Stimulated activated CD4-positive, alpha-beta T cell treated with anti-CD3 and anti-CD28 coated beads, TNF-alpha, amount 100 ng/mL, for 4 hours (primary cell): ENCODE measurements at regions not wholly inside any gene's neighbourhood (a gene's known extent, or its start where the extent isn't known, plus 50 kb on each side); places are given as distances from the start of the nearest gene placed in this dataset.
"Not testable (repeated sequence)": the region's sequence is repeated elsewhere in the genome, so short reads cannot be mapped to it uniquely, and the experiment has no call there.

ENCODE experiments used
- DNase-seq, 3 experiments: peaks; one replicate each; pipeline ENCODE4 v3.0.0-alpha.2; 2020; ENCODE audit warnings: low read depth in 3 of 3

DNA sequence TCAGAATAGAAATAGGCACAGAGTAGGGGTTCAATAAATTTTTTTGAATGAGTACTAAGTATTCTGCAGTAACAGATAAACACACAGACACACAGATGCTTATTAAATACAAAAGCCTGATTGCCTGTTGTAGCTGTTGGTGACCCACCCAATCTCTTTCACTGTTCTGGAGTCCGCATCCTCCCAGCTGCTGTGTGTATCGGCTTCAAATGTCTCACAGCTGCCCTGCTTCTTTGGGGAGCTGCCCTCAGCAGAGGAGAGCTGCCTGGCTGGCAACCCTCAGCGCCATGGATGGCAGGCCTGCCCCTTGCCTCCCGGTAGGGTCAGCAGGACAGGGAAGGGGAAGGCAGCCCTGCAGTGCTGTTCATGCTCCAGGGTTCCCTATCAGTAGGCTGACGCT, 50.5 kb upstream of the PRNP start:
- DNase-seq = no peak

DNA sequence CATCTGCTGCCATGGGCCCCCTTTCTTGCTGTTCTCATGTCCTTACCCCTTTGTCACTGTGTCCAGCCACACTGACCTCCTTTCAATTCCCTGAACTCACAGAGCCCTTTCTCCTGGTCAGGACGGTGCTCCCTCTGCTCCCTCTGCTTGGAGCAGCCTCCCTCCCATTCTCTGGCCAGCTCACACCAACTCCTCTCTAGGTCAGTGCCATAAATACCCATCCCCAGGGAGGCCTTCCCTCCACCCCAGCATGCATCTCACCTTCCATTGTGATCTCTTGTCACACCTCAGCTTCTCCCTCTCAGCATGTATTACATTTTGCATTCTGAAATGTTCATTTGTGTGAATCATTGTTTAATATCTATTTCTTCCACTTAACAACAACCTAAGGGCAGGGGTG, 50.9 kb upstream of the PRNP start:
- DNase-seq = no peak

DNA sequence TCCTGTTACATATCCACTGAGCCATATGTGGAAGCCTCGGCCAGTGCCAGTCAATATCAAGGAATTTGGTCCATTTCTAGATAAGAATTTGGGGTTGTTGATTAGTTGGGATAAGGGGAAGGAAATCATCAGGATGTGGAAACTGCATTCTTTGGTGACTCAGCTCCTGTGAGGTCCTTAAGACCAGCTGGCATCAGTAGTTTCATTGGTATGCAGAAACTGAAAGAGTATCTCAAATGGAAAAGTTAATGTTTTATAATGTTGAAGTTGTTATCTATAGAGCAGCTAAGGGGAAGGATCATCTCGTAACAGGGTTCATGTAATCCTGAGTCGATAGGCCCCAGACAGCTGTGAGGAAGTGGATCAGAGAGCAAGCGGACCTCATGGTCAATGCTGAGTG, 52.5 kb upstream of the PRNP start:
- DNase-seq = no peak

DNA sequence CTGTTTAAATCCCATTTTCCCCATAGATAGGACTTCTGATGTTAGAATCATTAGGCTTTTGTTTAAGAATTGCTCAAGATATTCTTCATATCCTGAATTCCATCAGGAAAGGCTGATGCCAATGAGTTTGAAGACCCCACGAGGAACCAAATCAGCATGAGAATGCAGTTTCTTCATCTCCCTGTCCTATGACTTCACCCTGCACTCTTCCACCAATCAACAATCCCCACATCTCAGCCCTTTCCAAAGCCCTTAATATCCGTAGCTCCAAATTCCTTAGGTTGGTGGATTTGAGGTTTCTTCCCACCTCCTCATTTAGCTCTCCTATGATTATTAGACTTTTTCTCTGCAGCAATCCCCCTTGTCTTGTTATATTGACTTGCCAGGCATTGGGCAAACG, 52.9 kb upstream of the PRNP start:
- no peak for DNase-seq

DNA sequence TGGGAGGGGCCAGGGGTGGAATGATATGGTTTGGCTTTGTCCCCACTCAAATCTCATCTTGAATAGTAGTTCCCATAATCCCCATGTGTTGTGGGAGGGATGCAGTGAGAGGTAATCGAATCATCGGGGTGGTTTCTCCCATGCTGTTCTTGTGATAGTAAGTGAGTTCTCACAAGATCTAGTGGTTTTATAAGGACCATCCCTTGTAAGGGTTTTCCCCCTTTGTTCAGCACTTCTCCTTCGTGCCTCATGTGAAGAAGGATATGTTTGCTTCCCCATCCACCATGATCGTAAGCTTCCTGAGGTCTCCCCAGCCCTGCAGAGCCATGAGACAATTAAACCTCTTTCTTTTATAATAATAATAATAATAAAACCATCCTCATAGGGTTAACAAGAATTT, 53.4 kb upstream of the PRNP start:
- no peak for DNase-seq

DNA sequence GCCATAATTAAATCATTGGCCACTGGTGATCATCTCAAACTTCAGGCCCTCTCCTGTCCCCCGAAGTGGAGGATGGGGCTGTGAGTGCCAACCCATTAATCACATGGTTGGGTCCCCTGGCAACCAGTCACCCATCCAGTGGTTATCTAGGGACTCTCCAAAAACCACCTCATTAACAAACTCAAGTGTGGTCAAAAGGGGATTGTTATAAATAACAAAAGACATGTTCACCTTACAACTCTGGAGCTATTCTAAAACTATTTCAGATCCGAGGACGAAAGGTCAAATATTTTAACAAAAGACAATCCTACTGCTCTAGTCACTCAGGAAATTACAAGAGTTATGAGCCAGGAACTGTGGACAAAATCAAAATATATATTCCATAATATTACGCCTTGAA, 60.0 kb upstream of the PRNP start:
- DNase-seq = no peak

DNA sequence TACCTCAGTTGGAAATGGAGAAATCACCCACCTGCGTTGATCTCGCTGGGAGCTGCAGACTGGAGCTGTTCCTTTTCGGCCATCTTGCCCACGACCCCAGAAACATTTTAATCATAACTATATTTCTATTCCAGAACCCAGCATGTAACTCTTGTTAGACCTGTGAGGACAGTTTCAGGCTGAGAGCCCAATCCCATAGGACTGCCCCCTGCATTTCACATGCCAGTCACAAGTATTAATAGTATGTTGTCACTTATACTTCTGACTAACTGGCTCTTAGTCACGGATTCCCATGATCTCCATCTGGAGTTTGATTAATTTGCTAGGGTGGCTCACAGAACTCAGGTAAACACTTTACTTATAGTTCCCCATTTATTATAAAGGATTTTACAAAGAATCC, 60.6 kb upstream of the PRNP start:
- DNase-seq = no peak

DNA sequence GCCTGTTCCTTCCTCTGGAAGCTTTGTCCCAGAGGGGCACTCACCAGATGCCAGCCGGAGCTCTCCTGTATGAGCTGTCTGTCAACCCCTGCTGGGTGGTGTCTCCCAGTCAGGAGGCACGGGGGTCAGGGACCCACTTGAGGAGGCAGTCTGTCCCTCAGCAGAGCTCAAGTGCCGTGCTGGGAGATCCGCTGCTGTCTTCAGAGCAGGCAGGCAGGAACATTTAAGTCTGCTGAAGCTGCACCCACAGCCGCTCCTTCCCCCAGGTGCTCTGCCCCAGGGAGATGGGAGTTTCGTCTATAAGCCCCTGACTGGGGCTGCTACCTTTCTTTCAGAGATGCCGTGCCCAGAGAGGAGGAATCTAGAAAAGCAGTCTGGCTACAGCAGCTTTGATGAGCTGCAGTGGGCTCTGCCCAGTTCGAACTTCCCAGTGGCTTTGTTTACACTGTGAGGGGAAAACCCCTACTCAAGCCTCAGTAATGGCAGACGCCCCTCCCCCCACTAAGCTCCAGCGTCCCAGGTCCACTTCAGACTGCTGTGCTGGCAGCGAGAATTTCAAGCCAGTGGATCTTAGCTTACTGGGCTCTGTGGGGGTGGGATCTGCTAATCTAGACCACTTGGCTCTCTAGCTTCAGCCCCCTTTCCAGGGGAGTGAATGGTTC, 61.5 kb upstream of the PRNP start:
- DNase-seq = not testable (repeated sequence)

DNA sequence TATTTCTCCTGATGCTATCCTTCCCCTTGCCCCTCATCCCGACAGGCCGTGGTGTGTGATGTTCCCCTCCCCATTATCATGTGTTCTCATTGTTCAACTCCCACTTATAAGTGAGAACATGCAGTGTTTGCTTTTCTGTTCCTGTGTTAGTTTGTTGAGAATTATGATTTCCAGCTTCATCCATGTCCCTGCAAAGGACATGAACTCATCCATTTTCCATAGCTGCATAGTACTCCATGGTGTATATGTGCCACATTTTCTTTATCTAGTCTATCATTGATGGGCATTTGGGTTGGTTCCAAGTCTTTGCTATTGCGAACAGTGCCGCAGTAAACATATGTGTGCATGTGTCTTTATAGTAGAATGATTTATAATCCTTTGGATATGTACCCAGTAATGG, 67.1 kb upstream of the PRNP start:
- not testable (repeated sequence) for DNase-seq

DNA sequence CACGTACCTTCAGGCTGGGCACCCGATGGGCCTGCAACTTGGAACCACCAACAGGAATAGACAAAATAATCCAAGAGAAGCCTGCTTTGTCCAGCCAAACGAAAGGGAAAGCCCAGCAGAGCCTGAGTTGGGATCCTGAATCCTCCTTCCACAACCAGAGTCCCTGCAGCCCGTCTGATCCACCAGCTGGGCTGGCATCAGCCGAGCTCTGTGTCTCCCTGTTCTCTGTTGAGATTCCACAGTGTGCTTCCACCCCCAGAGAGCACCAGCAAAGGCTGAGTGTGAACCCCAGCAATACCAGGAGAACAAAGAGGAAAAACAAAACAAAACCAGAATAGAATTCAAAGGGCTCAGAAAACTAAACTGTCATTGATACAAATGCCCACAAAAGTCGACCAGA, 68.8 kb upstream of the PRNP start:
- DNase-seq = no peak

DNA sequence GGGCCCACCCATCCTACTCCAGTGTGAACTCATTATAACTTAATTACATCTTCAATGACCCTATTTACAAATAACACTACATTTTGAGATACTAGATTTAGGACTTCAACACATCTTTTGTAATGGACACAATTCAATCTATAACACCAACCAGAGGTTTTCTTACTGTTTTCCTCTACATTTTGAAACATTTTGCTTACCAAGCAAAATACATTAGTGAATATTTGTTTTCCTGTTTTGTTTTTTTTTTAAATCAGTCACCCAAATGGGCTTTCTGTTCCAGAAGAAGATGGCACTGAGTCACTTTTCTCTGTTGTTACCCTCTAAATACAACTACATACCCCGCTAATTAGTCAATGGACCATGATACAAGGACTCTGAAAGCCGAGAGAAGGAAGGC, 69.2 kb upstream of the PRNP start:
- DNase-seq = no peak

DNA sequence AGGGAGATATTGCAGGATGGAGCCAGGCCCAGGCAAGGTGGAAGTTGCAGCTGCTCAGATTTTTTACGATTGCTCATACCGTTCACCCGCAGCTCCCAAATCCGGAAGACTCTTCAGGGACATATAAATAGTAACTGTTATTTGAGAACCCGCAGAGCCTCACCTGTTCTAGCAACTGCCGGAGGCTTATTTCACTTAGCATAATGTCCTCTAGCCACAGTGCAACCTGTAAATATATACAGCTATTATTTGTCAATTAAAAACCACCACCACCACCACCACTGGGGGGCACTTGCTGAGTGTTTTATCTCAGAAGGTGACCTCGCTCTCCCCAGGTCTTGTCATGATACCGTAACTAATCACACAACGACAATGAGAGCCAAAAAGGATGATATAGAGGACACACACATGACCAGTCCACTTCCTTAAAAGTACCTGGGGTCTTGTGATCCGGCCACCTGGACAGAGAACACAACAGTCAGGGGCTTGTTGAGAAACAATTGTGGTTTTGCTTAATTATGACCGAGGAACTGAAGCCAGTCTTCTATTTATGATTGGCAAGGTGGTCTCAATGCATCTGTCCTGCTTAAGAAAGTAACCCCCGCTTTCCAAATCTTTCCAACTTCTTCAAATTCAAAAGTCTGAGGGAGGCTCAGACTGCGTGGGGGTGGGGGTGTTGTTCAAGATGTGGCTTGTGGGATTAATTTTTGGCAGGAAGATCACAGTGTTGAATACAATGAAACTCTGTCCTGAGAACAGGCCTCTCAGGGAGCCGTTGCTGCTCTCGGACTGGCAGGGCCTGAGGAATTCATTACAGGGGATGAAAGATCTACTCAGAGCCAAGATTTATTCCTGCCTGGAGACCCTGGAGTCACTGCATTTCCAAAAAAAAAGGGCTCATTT, 72.3 kb upstream of the PRNP start:
- DNase-seq = peak in 2 of 3 experiments; percentile 53 to 60

DNA sequence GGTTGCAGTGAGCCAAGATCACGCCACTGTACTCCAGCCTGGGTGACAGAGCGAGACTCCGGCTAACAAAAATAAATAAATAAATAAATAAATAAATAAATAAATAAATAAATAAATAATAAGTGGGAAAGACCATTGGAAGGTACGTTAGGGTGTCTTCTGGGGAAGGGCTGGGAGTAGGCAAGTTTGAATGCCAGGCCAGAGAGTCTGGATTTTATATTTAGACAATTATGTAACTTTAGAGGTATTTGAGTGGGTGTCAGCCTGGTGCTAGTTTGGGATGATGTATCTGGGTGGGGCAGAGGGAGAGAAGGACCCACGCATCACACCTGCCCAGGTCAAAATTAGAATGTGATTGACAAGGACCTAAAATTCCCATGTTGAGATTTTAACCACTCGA, 73.1 kb upstream of the PRNP start:
- no peak for DNase-seq

DNA sequence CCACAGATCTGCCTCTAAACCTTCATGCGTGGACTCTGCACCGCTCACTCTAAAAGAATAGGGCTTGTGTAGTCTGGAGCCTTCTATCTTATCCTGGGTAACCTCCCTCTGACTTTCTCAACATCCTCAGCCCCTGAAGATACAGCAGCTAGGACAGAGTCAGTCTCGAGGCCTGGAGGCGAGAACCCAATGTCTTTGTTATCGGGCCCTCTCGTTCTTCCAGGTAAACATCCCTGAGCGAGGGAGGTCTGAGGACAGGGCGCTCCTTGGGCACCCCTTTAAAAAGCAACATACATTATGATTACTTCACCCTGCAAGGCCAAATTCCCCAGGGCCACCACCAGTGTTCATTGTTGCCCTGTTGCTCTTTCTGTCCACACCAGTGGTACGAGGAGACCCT, 75.4 kb upstream of the PRNP start:
- no peak for DNase-seq

DNA sequence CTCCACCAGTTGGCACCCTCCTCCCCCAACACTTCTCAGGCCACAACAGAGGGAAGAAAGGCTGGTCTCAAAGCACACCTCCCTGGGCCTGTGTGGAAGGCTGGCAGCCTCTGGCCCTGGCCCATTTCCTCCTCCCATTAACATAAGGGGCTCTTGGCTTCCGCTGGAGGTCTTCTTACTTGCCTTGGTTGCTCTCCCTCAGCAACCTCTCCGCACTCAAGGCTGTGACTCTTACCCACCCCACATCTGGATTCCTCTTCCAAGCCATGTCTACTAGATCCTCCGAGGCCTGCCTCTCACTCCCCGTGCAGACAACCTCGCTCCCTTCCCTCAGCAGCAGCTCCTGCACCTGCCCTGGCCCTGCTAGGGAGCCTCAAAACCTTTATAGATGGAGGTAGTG, 76.7 kb upstream of the PRNP start:
- no peak for DNase-seq

DNA sequence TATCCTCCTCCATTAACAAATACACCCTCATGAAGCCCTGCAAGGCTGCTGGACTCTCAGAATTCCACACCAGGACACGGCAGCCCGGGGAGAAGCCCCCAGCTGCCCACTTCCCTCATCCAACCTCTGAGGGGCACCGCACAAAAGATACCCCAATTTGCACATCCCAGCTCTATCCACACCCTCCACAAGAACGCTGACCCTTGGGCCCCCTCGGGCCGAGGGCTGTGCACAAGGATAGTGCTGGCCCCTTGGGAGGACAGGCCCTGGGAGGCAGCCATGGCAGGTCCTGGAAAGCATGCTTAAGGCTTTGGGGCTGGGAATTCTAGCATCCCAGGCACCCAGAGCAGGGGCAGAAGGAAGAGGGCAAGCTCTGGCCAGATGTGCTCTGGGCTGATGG, 77.4 kb upstream of the PRNP start:
- no peak for DNase-seq

DNA sequence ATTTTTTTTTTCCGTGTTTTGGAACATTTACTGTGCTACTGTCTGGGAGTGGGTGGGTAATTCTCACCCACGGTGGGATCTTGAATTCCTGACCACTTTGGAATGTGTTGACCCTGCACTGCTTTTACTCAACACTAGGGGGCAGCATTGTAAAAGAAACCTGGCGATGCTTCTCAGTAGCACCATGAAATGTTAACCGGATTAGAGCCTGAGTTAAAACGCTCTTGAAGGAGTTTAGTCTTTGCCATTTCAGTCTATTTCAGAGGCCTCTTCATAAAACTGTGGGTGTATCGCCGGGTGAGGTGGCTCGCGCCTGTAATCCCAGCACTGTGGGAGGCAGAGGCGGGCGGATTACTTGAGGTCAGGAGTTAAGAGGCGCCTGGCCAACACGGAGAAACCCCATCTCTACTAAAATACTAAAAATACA, 79.0 kb upstream of the PRNP start:
- peak in 2 of 3 experiments; percentile 21 to 33 for DNase-seq

DNA sequence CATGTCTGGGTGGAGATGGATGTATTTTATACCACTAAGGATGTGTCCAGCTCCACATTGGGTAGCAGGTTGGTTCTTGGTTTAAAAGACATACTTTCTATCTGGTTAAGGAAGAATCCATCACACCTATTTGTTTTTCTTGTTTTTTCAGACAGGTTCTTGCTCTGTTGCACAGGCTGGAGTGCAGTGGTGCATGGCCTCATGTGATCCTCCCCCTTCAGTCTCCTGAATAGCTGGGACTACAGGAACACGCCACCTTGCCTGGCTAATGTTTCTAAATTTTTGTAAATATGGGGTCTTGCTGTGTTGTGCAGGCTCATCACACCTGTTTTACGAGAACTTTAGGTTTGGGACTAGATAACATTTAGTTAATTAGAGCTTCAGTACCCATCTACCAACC, 80.2 kb upstream of the PRNP start:
- no peak for DNase-seq

DNA sequence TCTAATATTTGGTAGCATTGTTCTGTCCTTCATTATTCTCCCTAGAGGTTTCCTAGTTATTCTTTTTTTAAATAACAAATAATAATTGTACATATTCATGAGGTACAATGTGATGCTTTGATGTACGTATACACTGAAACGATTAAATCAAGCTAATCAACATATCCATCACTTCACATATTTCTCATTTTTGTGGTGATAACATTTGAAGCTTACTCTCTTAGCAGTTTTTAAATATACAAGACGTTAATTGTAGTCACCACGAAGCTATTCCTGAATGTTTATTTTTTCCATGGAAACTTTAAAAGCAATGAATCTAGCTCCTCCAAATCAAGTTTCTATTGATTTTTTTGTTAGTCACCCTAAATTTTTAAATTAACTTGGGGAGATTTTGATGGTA, 81.1 kb upstream of the PRNP start:
- DNase-seq = no peak

DNA sequence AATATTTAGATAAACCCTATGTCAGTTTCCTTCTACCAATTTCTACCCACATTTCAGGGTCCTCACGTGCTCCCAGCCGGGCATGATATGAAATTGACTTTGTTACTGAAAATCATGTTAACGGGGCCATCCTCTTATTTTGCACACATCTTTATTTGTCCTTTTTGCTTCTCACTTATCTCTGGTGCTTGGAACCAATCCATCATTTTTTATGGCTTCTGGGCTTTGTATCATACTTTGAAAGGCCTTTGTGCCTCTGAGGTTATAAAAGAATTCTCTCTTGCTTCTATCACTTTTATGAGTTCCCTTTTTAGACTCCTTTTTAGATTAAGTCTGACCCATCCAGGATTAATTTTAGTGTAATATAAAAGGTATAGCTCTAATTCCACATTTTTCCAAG, 81.7 kb upstream of the PRNP start:
- DNase-seq = no peak

DNA sequence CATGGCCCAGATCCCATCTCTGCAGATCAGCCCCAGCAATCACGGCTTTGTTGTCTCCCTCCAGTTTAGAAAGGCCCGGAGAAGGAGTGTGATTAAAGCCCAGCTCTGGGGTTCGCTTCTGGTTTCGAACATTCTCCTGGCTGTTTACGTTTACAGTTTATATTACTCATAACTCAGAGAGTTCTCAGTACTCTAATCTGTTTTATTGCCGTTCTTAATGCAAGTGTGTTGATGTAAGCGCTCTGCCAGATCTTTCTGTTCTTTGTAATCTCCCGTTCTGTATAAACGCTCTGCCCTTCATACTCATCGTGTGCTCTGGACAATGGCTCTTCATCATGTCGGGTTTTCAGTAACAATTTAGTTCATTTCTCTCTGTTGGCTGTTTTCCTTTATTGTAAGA, 82.5 kb upstream of the PRNP start:
- DNase-seq = no peak

DNA sequence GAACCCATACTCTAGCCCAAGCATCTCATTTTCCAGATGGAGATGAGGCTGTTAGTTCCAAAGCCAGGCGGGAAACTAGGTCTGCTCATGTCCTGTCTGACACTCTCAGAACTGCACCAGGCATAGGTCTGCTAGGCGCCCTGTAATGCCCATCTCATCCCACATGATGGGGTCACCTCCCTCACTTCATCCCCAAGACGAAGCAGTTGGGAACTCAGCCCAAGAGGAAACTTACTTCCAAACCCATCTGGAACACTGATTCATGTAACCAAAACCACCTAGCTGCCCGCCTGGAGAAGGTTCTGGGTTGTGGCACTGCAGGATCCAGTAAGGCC, 84.0 kb upstream of the PRNP start:
- DNase-seq = no peak

DNA sequence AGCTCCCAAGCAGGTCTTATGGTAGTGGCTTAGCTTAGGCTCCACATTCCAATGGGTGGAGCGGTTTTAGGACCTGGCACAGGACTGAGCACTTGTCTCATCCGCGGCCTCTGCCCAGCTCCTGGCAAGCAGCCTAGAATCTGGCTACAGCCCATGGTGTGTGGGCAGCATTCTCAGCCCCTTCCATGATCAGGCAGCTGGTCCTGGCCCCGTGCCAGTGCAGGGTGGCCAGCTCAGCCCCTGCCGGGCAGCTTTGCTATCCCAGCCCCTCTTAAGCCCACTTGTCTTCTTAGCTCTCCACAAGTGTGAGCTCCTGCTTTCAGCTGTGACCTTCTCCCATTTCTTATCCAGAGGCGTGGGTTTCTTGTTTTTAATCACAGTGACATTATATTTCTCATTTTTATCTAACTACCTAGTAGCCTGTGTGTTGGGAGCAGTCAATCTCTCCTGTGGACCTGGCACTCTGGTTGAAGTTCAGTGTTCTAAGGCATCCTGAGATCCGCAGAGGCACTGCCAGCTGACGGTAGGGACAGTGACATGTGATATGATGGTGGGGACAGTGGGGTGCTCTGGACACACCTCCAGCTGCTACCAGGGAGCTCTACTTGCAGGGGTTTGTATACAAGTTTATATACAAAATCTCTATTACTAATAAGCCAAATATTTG, 84.5 kb upstream of the PRNP start:
- DNase-seq = no peak
